ENCODE measurements at regions not wholly inside any gene's neighbourhood (a gene's known extent, or its start where the extent isn't known, plus 50 kb on each side); places are given as distances from the start of the nearest gene placed in this dataset.
"Not testable (repeated sequence)": the region's sequence is repeated elsewhere in the genome, so short reads cannot be mapped to it uniquely, and the experiment has no call there.

GRCh38 chr10:53325066-53325465 is 552.5 kb upstream of the MBL2 start:
- no peak for DNase-seq

- peak; percentile 57 for DNase-seq
Measured at GRCh38 chr10:53315709-53316108, 543.1 kb upstream of the MBL2 start.

GRCh38 chr10:53314876-53315275 is 542.3 kb upstream of the MBL2 start:
- DNase-seq, result peak; percentile 99

- no peak for DNase-seq
Measured at GRCh38 chr10:53298443-53298842, 525.9 kb upstream of the MBL2 start.

GRCh38 chr10:53284615-53285182 is 512.1 kb upstream of the MBL2 start:
- no peak for DNase-seq

GRCh38 chr10:53276797-53277196 is 504.2 kb upstream of the MBL2 start:
- DNase-seq, result no peak

- DNase-seq, result no peak
Measured at GRCh38 chr10:53269482-53269881, 496.9 kb upstream of the MBL2 start.

- no peak for DNase-seq
Measured at GRCh38 chr10:53260213-53260612, 487.6 kb upstream of the MBL2 start.

- DNase-seq, result peak; percentile 4
Measured at GRCh38 chr10:53256623-53257022, 484.0 kb upstream of the MBL2 start.

- DNase-seq, result no peak
Measured at GRCh38 chr10:53255661-53256205, 483.1 kb upstream of the MBL2 start.

GRCh38 chr10:53253221-53253620 is 480.6 kb upstream of the MBL2 start:
- DNase-seq, result no peak

- no peak for DNase-seq
Measured at GRCh38 chr10:53239873-53240272, 467.3 kb upstream of the MBL2 start.

- DNase-seq, result no peak
Measured at GRCh38 chr10:53236941-53237340, 464.4 kb upstream of the MBL2 start.

GRCh38 chr10:53233749-53234148 is 461.2 kb upstream of the MBL2 start:
- DNase-seq, result no peak

GRCh38 chr10:53230651-53231050 is 458.1 kb upstream of the MBL2 start:
- DNase-seq, result no peak

GRCh38 chr10:53223851-53224250 is 451.3 kb upstream of the MBL2 start:
- no peak for DNase-seq

- DNase-seq, result no peak
Measured at GRCh38 chr10:53222806-53223205, 450.2 kb upstream of the MBL2 start.

- peak; percentile 40 for DNase-seq
Measured at GRCh38 chr10:53209944-53210611, 437.5 kb upstream of the MBL2 start.

- DNase-seq, result no peak
Measured at GRCh38 chr10:53183733-53184132, 411.1 kb upstream of the MBL2 start.

GRCh38 chr10:53177468-53177867 is 404.9 kb upstream of the MBL2 start:
- DNase-seq, result no peak

GRCh38 chr10:53166325-53166724 is 393.7 kb upstream of the MBL2 start:
- no peak for DNase-seq

GRCh38 chr10:53162856-53163255 is 390.3 kb upstream of the MBL2 start:
- no peak for DNase-seq

- DNase-seq, result no peak
Measured at GRCh38 chr10:53161231-53161630, 388.6 kb upstream of the MBL2 start.

- DNase-seq, result not testable (repeated sequence)
Measured at GRCh38 chr10:53155674-53156073, 383.1 kb upstream of the MBL2 start.

- no peak for DNase-seq
Measured at GRCh38 chr10:53153831-53154230, 381.2 kb upstream of the MBL2 start.

Measured in kidney glomerular epithelial cell (primary cell).